Tibial nerve (tissue), 4 donors: ENCODE measurements at regions not wholly inside any gene's neighbourhood (a gene's known extent, or its start where the extent isn't known, plus 50 kb on each side); places are given as distances from the start of the nearest gene placed in this dataset.
"Not testable (repeated sequence)": the region's sequence is repeated elsewhere in the genome, so short reads cannot be mapped to it uniquely, and the experiment has no call there.

ENCODE experiments used
- DNase-seq, 2 donors: peaks; one replicate each; pipeline ENCODE4 v3.0.0-alpha.2; 2019; ENCODE audit warnings: low spot score in 2 of 2
- H3K27ac ChIP-seq, 4 donors: fragments of 200-600 bp; sonication (generic) in 3 of 4; one replicate each; pipeline ENCODE4 v1.5.1; 2017 to 2019; ENCODE audit warnings: mild to moderate bottlenecking in 1 of 4
- H3K27me3 ChIP-seq, 2 donors: fragments of 200-600 bp; sonication (generic) in 1 of 2; one replicate each; pipeline versions ENCODE4 v1.5.1 to v1.6.0; 2017 to 2019
- H3K36me3 ChIP-seq, 3 donors: fragments of 200-600 bp; sonication (generic); one replicate each; pipeline ENCODE4 v1.5.1; 2018 to 2019
- H3K4me1 ChIP-seq, 4 donors: fragments of 200-600 bp; sonication (generic) in 3 of 4; one replicate each; pipeline ENCODE4 v1.5.1; 2017 to 2019
- H3K4me3 ChIP-seq, 4 donors: fragments of 200-600 bp; sonication (generic) in 3 of 4; one replicate each; pipeline ENCODE4 v1.5.1; 2017 to 2019; ENCODE audit warnings: mild to moderate bottlenecking in 1 of 4, moderate library complexity in 1 of 4
- H3K9me3 ChIP-seq, 4 donors: fragments of 200-600 bp; sonication (generic) in 3 of 4; one replicate each; pipeline ENCODE4 v1.5.1; 2017 to 2019
- CTCF ChIP-seq, 5 experiments: fragments of 200-600 bp in 3 of 5; fragments of 450-650 bp in 2 of 5; sonication (generic) in 3 of 5; IDR thresholded peaks; one replicate each; pipeline ENCODE4 v1.5.1; 2016 to 2019; ENCODE audit warnings: antibody characterized with exemption in 5 of 5, mild to moderate bottlenecking in 3 of 5, moderate library complexity in 2 of 5
- EP300 ChIP-seq, 2 donors: sonication (generic); formaldehyde crosslinking; IDR thresholded peaks; one replicate each; pipeline ENCODE4 v1.6.1; 2017; ENCODE audit warnings: antibody characterized with exemption in 2 of 2, mild to moderate bottlenecking in 1 of 2
- POLR2A ChIP-seq, 2 donors: fragments of 450-650 bp; IDR thresholded peaks; one replicate each; pipeline ENCODE4 v1.6.1; 2017; ENCODE audit warnings: antibody characterized with exemption in 2 of 2, mild to moderate bottlenecking in 2 of 2, moderate library complexity in 2 of 2
- WGBS, 2 donors: methylation state at CpG; one replicate each; pipeline ENCODE4 v1.1.5; 2018; 5-methylcytosine and 5-hydroxymethylcytosine counted together

GRCh38 chr16:9665851-9666271 is 516.4 kb downstream of the GRIN2A start:
- DNase-seq: no peak
- Histone ChIP-seq H3K27ac (no peak overlapping the region), H3K4me1 (no peaks in the 10 kb centered on the region), H3K4me3 (no peak overlapping the region), H3K27me3 (no peaks in the 10 kb centered on the region), H3K36me3 (no peaks in the 10 kb centered on the region), H3K9me3 (no peaks in the 10 kb centered on the region)
- TF ChIP-seq EP300 (IDR thresholded peaks at IDR 0.05): no peak
- no peak for TF ChIP-seq POLR2A (IDR thresholded peaks at IDR 0.05)
- no peak for TF ChIP-seq CTCF (IDR thresholded peaks at IDR 0.05)
- WGBS, 2 donors: 68% methylated on average over 5 of the region's 5 CpGs

- 57 to 71% methylated on average over 9 of the region's 9 CpGs for WGBS, 2 donors
- H3K9me3 ChIP-seq: no peaks in the 10 kb centered on the region
- no peaks in the 10 kb centered on the region for H3K4me1 ChIP-seq
- DNase-seq: no peak
- no peak overlapping the region for H3K4me3 ChIP-seq
- TF ChIP-seq EP300 (IDR thresholded peaks at IDR 0.05): no peak
- TF ChIP-seq CTCF (IDR thresholded peaks at IDR 0.05): no peak
- no peak for TF ChIP-seq POLR2A (IDR thresholded peaks at IDR 0.05)
- no peaks in the 10 kb centered on the region for H3K36me3 ChIP-seq
- no peaks in the 10 kb centered on the region for H3K27me3 ChIP-seq
- no peak overlapping the region for H3K27ac ChIP-seq
These were observed 515.3 kb downstream of the GRIN2A start for GRCh38 chr16:9666834-9667480.

GRCh38 chr16:9670033-9670432 is 512.2 kb downstream of the GRIN2A start:
- Histone ChIP-seq H3K9me3 (no peaks in the 10 kb centered on the region), H3K4me1 (no peaks in the 10 kb centered on the region), H3K36me3 (no peaks in the 10 kb centered on the region), H3K27ac (no peak overlapping the region), H3K27me3 (no peaks in the 10 kb centered on the region), H3K4me3 (no peak overlapping the region)
- DNase-seq: no peak
- no peak for TF ChIP-seq POLR2A (IDR thresholded peaks at IDR 0.05)
- no peak for TF ChIP-seq CTCF (IDR thresholded peaks at IDR 0.05)
- no peak for TF ChIP-seq EP300 (IDR thresholded peaks at IDR 0.05)
- WGBS, 2 donors: 23 to 31% methylated on average over 5 of the region's 5 CpGs

- H3K4me1 ChIP-seq, DNase-seq, H3K4me3 ChIP-seq, H3K9me3 ChIP-seq, H3K27ac ChIP-seq, H3K27me3 ChIP-seq, H3K36me3 ChIP-seq: not testable (repeated sequence)
- WGBS, 2 donors: 63 to 71% methylated on average over 5 of the region's 5 CpGs
These were observed 511.6 kb downstream of the GRIN2A start for GRCh38 chr16:9670616-9671015.

- H3K9me3 ChIP-seq, H3K27ac ChIP-seq, H3K4me1 ChIP-seq, H3K27me3 ChIP-seq, H3K36me3 ChIP-seq, H3K4me3 ChIP-seq, DNase-seq: not testable (repeated sequence)
- 80 to 86% methylated on average over 8 to 10 of the region's 12 CpGs for WGBS, 2 donors
These were observed 505.5 kb downstream of the GRIN2A start for GRCh38 chr16:9676560-9677300.

GRCh38 chr16:9677301-9677653 is 505.0 kb downstream of the GRIN2A start:
- no peak overlapping the region for H3K4me3 ChIP-seq
- no peak overlapping the region for H3K27ac ChIP-seq
- peaks cover 0 to 10% (median 0%) of the 10 kb centered on the region in 4 donors for H3K4me1 ChIP-seq
- no peaks in the 10 kb centered on the region for H3K9me3 ChIP-seq
- TF ChIP-seq POLR2A (IDR thresholded peaks at IDR 0.05) (no peak), EP300 (IDR thresholded peaks at IDR 0.05) (no peak), CTCF (IDR thresholded peaks at IDR 0.05) (no peak)
- H3K27me3 ChIP-seq: no peaks in the 10 kb centered on the region
- H3K36me3 ChIP-seq: no peaks in the 10 kb centered on the region
- no peak for DNase-seq
- 60 to 74% methylated on average over 3 of the region's 3 CpGs for WGBS, 2 donors
